ENCODE measurements at regions not wholly inside any gene's neighbourhood (a gene's known extent, or its start where the extent isn't known, plus 50 kb on each side); places are given as distances from the start of the nearest gene placed in this dataset.

GRCh38 chr13:93039131-93039530, 187.5 kb upstream of the GPC6 start:
- TF ChIP-seq, protein P1, sequence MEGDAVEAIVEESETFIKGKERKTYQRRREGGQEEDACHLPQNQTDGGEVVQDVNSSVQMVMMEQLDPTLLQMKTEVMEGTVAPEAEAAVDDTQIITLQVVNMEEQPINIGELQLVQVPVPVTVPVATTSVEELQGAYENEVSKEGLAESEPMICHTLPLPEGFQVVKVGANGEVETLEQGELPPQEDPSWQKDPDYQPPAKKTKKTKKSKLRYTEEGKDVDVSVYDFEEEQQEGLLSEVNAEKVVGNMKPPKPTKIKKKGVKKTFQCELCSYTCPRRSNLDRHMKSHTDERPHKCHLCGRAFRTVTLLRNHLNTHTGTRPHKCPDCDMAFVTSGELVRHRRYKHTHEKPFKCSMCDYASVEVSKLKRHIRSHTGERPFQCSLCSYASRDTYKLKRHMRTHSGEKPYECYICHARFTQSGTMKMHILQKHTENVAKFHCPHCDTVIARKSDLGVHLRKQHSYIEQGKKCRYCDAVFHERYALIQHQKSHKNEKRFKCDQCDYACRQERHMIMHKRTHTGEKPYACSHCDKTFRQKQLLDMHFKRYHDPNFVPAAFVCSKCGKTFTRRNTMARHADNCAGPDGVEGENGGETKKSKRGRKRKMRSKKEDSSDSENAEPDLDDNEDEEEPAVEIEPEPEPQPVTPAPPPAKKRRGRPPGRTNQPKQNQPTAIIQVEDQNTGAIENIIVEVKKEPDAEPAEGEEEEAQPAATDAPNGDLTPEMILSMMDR (IDR thresholded peaks at IDR 0.05), result no peak
- TF ChIP-seq POLR2A (IDR thresholded peaks at IDR 0.05), result no peak

Data from body of pancreas (tissue), 4 donors.